ENCODE measurements at regions not wholly inside any gene's neighbourhood (a gene's known extent, or its start where the extent isn't known, plus 50 kb on each side); places are given as distances from the start of the nearest gene placed in this dataset.
A peak's percentile ranks its signal among the peaks of the same experiment; 100 is the strongest.

GRCh38 chr15:29636921-29637320, 185.3 kb downstream of the TJP1 start:
- Histone ChIP-seq H3K9me3 (no peaks in the 10 kb centered on the region), H3K27ac (no peak overlapping the region), H3K27me3 (no peaks in the 10 kb centered on the region), H3K36me3 (no peaks in the 10 kb centered on the region), H3K4me3 (no peak overlapping the region), H3K4me1 (ENCODE audit: insufficient read depth) (no peaks in the 10 kb centered on the region)
- DNase-seq: no peak
- TF ChIP-seq EP300 (IDR thresholded peaks at IDR 0.05) (no peak), POLR2A (IDR thresholded peaks at IDR 0.05) (no peak), CTCF (IDR thresholded peaks at IDR 0.05) (no peak)
- intact Hi-C loops (cut with DNase I): no loop called here

- intact Hi-C loops (cut with DNase I): no loop called here
- peak in 1 of 5 donors; percentile 40 for DNase-seq
- H3K27ac ChIP-seq: no peak overlapping the region
- H3K9me3 ChIP-seq: no peaks in the 10 kb centered on the region
- TF ChIP-seq POLR2A (IDR thresholded peaks at IDR 0.05) (no peak), CTCF (IDR thresholded peaks at IDR 0.05) (no peak), EP300 (IDR thresholded peaks at IDR 0.05) (no peak)
- H3K4me3 ChIP-seq: no peak overlapping the region
- H3K27me3 ChIP-seq: no peaks in the 10 kb centered on the region
- no peaks in the 10 kb centered on the region for H3K36me3 ChIP-seq
- 3 to 28% (median 13%) methylated on average over 13 of the region's 13 CpGs for WGBS, 3 donors
- no peaks in the 10 kb centered on the region for H3K4me1 ChIP-seq (ENCODE audit: insufficient read depth)
These were observed 186.1 kb downstream of the TJP1 start for GRCh38 chr15:29636140-29636539.

- WGBS, 3 donors: 49 to 53% (median 49%) methylated on average over 9 of the region's 9 CpGs
- Histone ChIP-seq H3K27me3 (no peaks in the 10 kb centered on the region), H3K4me1 (ENCODE audit: insufficient read depth) (no peaks in the 10 kb centered on the region), H3K27ac (no peak overlapping the region), H3K9me3 (no peaks in the 10 kb centered on the region), H3K36me3 (no peaks in the 10 kb centered on the region), H3K4me3 (no peak overlapping the region)
- intact Hi-C loops (cut with DNase I): no loop called here
- TF ChIP-seq EP300 (IDR thresholded peaks at IDR 0.05): no peak
- DNase-seq: no peak
These were observed 186.7 kb downstream of the TJP1 start for GRCh38 chr15:29635513-29636098.

GRCh38 chr15:29633971-29634370, 188.3 kb downstream of the TJP1 start:
- Histone ChIP-seq H3K36me3 (no peaks in the 10 kb centered on the region), H3K4me3 (no peak overlapping the region)
- WGBS, 3 donors: 88 to 95% (median 94%) methylated on average over 5 to 7 of the region's 7 CpGs

More at GRCh38 chr15:29633971-29634370, 188.3 kb downstream of the TJP1 start:
- no peak for TF ChIP-seq POLR2A (IDR thresholded peaks at IDR 0.05)
- no peak for TF ChIP-seq EP300 (IDR thresholded peaks at IDR 0.05)
- TF ChIP-seq CTCF (IDR thresholded peaks at IDR 0.05): no peak
- intact Hi-C loops (cut with DNase I): no loop called here
- no peak for DNase-seq
- no peaks in the 10 kb centered on the region for H3K27me3 ChIP-seq
- no peaks in the 10 kb centered on the region for H3K9me3 ChIP-seq
- no peak overlapping the region for H3K27ac ChIP-seq
- H3K4me1 ChIP-seq (ENCODE audit: insufficient read depth): no peaks in the 10 kb centered on the region

All from ovary (tissue), 7 donors.